HCT116 (cell line): ENCODE measurements at regions not wholly inside any gene's neighbourhood (a gene's known extent, or its start where the extent isn't known, plus 50 kb on each side); places are given as distances from the start of the nearest gene placed in this dataset.

Experiments used
- CTCF ChIP-seq, 3 experiments: fragments of 200-600 bp in 1 of 3; sonication (generic) in 1 of 3; IDR thresholded peaks in 2 of 3; conservative IDR thresholded peaks in 1 of 3; 2 replicates each; pipeline ENCODE4 v1.5.1; 2012 to 2017; ENCODE audit warnings: low read depth in 2 of 3, low read length in 2 of 3, antibody characterized with exemption in 1 of 3, borderline replicate concordance in 1 of 3, control low read depth in 1 of 3, mild to moderate bottlenecking in 1 of 3, mixed read lengths in 1 of 3, mixed run types in 1 of 3, moderate library complexity in 1 of 3; ENCODE audit not compliant: insufficient read depth in 1 of 3
- ELF1 ChIP-seq: IDR thresholded peaks from 2 replicates; pipeline ENCODE4 v1.6.1; 2012; ENCODE audit warnings: low read depth, borderline replicate concordance
- EZH2phosphoT487 ChIP-seq: fragments of 200-600 bp; IDR thresholded peaks from 2 replicates; pipeline ENCODE4 v1.6.1; 2018; ENCODE audit warnings: antibody characterized with exemption, borderline replicate concordance
- POLR2A ChIP-seq: IDR thresholded peaks from 2 replicates; pipeline ENCODE4 v1.7.0; 2011; ENCODE audit warnings: borderline replicate concordance; ENCODE audit not compliant: insufficient read depth, insufficient read length; ENCODE audit errors: extremely low read depth
- POLR2AphosphoS5 ChIP-seq: IDR thresholded peaks from 2 replicates; pipeline ENCODE4 v1.6.1; 2011; ENCODE audit warnings: mild to moderate bottlenecking, low read depth, low read length, moderate library complexity
- REST ChIP-seq: IDR thresholded peaks from 2 replicates; pipeline ENCODE4 v1.6.1; 2012; ENCODE audit warnings: low read depth
- TCF7L2 ChIP-seq: IDR thresholded peaks from 2 replicates; pipeline ENCODE4 v1.7.0; 2011; ENCODE audit warnings: borderline replicate concordance, inconsistent platforms; ENCODE audit not compliant: insufficient read depth, insufficient read length; ENCODE audit errors: extremely low read depth
- YY1 ChIP-seq: IDR thresholded peaks from 2 replicates; pipeline ENCODE4 v1.6.1; 2011; ENCODE audit warnings: low read length, low read depth, moderate library complexity, mild to moderate bottlenecking; ENCODE audit not compliant: insufficient replicate concordance; ENCODE audit errors: extremely low read depth
- ZNF274 ChIP-seq: fragments of 200-500 bp; sonication (Bioruptor generic); IDR thresholded peaks from 2 replicates; pipeline ENCODE4 v1.6.1; 2014; ENCODE audit warnings: mild to moderate bottlenecking, low read depth, low read length, inconsistent platforms
- TF ChIP-seq, protein P1 (sequence below): IDR thresholded peaks from 2 replicates; pipeline ENCODE4 v1.6.1; 2012

DNA sequence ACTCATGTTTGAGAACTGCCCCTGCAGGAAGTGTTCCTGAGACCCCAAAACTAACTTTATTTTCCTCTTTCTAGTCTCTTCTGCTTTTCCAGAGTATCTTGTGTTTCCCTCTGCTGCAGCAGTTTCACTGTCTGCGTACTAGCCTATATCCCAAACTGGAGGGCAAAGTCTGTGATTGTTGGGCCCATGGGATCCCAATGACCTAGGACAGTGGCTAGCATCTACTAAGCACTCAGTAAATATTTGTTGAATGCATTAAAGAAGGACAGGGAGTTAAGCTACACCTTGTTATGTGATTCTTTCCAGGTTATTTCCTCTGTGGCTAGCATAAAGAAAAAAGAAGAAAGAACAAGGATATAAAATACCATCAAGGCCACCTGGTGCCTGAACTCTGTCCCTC, 210.6 kb upstream of the PHYHIPL start:
- TF ChIP-seq POLR2AphosphoS5 = no peak
- no peak for TF ChIP-seq CTCF (IDR thresholded peaks at IDR 0.05 in 2 of 3, conservative IDR thresholded peaks at IDR 0.05 in 1 of 3; ENCODE audit: borderline replicate concordance in 1 of 3, insufficient read depth in 1 of 3, low read depth in 2 of 3, low read length in 2 of 3)
- TF ChIP-seq ZNF274 = no peak
- TF ChIP-seq POLR2A = no peak
- no peak for TF ChIP-seq TCF7L2
- TF ChIP-seq REST = no peak
- TF ChIP-seq YY1 = no peak
- TF ChIP-seq EZH2phosphoT487 = no peak
- no peak for TF ChIP-seq ELF1
- TF ChIP-seq, protein P1, sequence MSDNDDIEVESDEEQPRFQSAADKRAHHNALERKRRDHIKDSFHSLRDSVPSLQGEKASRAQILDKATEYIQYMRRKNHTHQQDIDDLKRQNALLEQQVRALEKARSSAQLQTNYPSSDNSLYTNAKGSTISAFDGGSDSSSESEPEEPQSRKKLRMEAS = no peak
